Calu3 (cell line): ENCODE measurements at regions not wholly inside any gene's neighbourhood (a gene's known extent, or its start where the extent isn't known, plus 50 kb on each side); places are given as distances from the start of the nearest gene placed in this dataset.

Experiments
- BruUV-seq: library from RNA; stranded (reverse); fragments of 400-500 nt; replicated peaks from 2 replicates; lab custom pipeline; 2021; lab: Mats Ljungman, UMichigan
- CTCF ChIA-PET: fragments of 300-600 bp; sonication (Branson Sonifier 250); formaldehyde crosslinking; loops from one replicate; lab custom pipeline; 2022; ENCODE audit warnings: antibody characterized with exemption; lab: Charles Lee
- DNase-seq: peaks from one replicate; pipeline ENCODE4 v3.0.0; 2022
- H3K27ac Mint-ChIP-seq: one replicate; pipeline ENCODE4 v1.8.0; 2022; ENCODE audit warnings: mixed read lengths; ENCODE audit not compliant: unreplicated experiment
- H3K27me3 Mint-ChIP-seq: one replicate; pipeline ENCODE4 v1.8.0; 2022; ENCODE audit warnings: mixed read lengths; ENCODE audit not compliant: unreplicated experiment
- H3K36me3 Mint-ChIP-seq: one replicate; pipeline ENCODE4 v1.8.0; 2022; ENCODE audit warnings: mild to moderate bottlenecking, moderate library complexity, mixed read lengths; ENCODE audit not compliant: insufficient read depth, unreplicated experiment
- H3K4me1 Mint-ChIP-seq: one replicate; pipeline ENCODE4 v1.8.0; 2022; ENCODE audit warnings: mild to moderate bottlenecking, low read depth, mixed read lengths; ENCODE audit not compliant: unreplicated experiment
- H3K4me3 Mint-ChIP-seq: one replicate; pipeline ENCODE4 v1.8.0; 2022; ENCODE audit warnings: mild to moderate bottlenecking, low read depth, moderate library complexity, mixed read lengths; ENCODE audit not compliant: unreplicated experiment
- H3K9me3 Mint-ChIP-seq: one replicate; pipeline ENCODE4 v1.8.0; 2022; ENCODE audit warnings: low read depth, mixed read lengths; ENCODE audit not compliant: unreplicated experiment
- CTCF ChIP-seq: fragments of 200-600 bp; IDR thresholded peaks from one replicate; pipeline ENCODE4 v1.8.0; 2022; ENCODE audit warnings: antibody characterized with exemption; ENCODE audit not compliant: unreplicated experiment
- intact Hi-C: fragments of 100-400 bp; cut with micrococcal nuclease; formaldehyde crosslinking; loops from one replicate; pipeline ENCODE4 v1.10.0; 2022; ENCODE audit not compliant: unreplicated experiment

GRCh38 chr13:72643311-72643989 lies 84.0 kb downstream of the MZT1 start:
- BruUV-seq = no TSS peak
- CTCF ChIA-PET = interaction anchor here (0.7 kb wide), 1 partner anchor 796 kb away, joined by 4 read pairs; no protein-coding TSS in a partner anchor
- intact Hi-C loops = loop anchor here (2.0 to 5.0 kb wide), 2 partner anchors 53 to 1059 kb away; no protein-coding TSS in a partner anchor

GRCh38 chr13:72639377-72639776 lies 88.1 kb downstream of the MZT1 start:
- Mint-ChIP-seq H3K27ac (no peak overlapping the region), H3K4me3 (no peak overlapping the region), H3K36me3 (no peaks in the 10 kb centered on the region), H3K9me3 (no peaks in the 10 kb centered on the region), H3K4me1 (no peaks in the 10 kb centered on the region), H3K27me3 (no peaks in the 10 kb centered on the region)
- BruUV-seq = no TSS peak
- intact Hi-C loops = no loop called here
- DNase-seq = no peak
- CTCF ChIA-PET = no interaction called here
- TF ChIP-seq CTCF = no peak

More at GRCh38 chr13:72643311-72643989, 84.0 kb downstream of the MZT1 start:
- H3K4me1 Mint-ChIP-seq = no peaks in the 10 kb centered on the region
- no peaks in the 10 kb centered on the region for H3K27me3 Mint-ChIP-seq
- H3K4me3 Mint-ChIP-seq = no peak overlapping the region
- no peak overlapping the region for H3K27ac Mint-ChIP-seq
- peak; percentile 35 for DNase-seq
- TF ChIP-seq CTCF = no peak
- no peaks in the 10 kb centered on the region for H3K9me3 Mint-ChIP-seq
- no peaks in the 10 kb centered on the region for H3K36me3 Mint-ChIP-seq

- Mint-ChIP-seq H3K4me3 (no peak overlapping the region), H3K27me3 (no peaks in the 10 kb centered on the region), H3K27ac (no peak overlapping the region), H3K9me3 (no peaks in the 10 kb centered on the region), H3K4me1 (no peaks in the 10 kb centered on the region), H3K36me3 (no peaks in the 10 kb centered on the region)
- DNase-seq = no peak
- BruUV-seq = no TSS peak
- intact Hi-C loops = no loop called here
- no peak for TF ChIP-seq CTCF
- CTCF ChIA-PET = no interaction called here
Measured at GRCh38 chr13:72638059-72638815, 89.2 kb downstream of the MZT1 start.

- Mint-ChIP-seq H3K27me3 (no peaks in the 10 kb centered on the region), H3K9me3 (no peaks in the 10 kb centered on the region), H3K36me3 (no peaks in the 10 kb centered on the region), H3K27ac (no peak overlapping the region), H3K4me3 (no peak overlapping the region), H3K4me1 (no peaks in the 10 kb centered on the region)
- TF ChIP-seq CTCF = no peak
- intact Hi-C loops = no loop called here
- DNase-seq = no peak
- no TSS peak for BruUV-seq
- CTCF ChIA-PET = no interaction called here
Measured at GRCh38 chr13:72637561-72637960, 89.9 kb downstream of the MZT1 start.
